ENCODE measurements at regions not wholly inside any gene's neighbourhood (a gene's known extent, or its start where the extent isn't known, plus 50 kb on each side); places are given as distances from the start of the nearest gene placed in this dataset.
A peak's percentile ranks its signal among the peaks of the same experiment; 100 is the strongest.
"Not testable (repeated sequence)": the region's sequence is repeated elsewhere in the genome, so short reads cannot be mapped to it uniquely, and the experiment has no call there.

DNA sequence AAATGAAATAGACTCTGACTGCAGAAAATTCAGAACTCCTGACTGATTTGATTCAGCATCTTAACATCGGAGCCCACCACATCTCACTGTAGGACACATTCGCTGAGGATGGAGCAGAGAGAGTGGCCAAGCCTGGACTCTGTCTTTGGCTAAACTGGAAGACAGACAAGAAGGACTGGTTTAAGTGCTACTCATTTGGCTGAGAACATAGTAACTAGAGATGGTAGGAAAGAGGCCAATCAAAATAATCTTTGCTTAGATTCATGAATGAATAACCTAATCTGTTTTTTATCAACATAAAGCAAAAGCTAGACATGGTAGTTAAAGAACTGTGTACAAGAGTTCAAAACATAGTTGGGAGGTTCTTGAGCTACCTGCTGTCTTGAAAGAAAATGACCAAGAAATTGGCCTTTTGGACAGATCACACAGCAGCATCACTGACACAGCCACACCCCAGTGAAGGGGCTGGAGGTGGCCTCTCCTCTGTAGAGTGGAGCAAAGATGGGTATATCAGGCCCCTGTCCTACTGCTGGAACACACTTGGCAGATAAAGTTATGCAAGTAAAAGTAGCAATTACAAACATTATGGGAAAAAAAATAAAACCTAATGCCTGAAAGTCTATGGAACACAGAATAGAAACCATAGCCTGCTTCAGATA lies 87.1 kb upstream of the NT5E start:
- intact Hi-C loops (cut with DNase I): no loop called here
- WGBS, 3 donors: 82 to 89% (median 88%) methylated on average over 2 of the region's 2 CpGs
- Histone ChIP-seq H3K9me3 (no peaks in the 10 kb centered on the region), H3K27ac (no peak overlapping the region), H3K4me3 (no peak overlapping the region), H3K4me1 (no peaks in the 10 kb centered on the region), H3K27me3 (ENCODE audit: insufficient read depth in 3 of 3, low read length in 2 of 3) (no peaks in the 10 kb centered on the region), H3K36me3 (ENCODE audit: insufficient read depth in 1 of 2, low read depth in 1 of 2) (no peaks in the 10 kb centered on the region)
- ATAC-seq (no peak), DNase-seq (no peak)
- TF ChIP-seq, protein P1, sequence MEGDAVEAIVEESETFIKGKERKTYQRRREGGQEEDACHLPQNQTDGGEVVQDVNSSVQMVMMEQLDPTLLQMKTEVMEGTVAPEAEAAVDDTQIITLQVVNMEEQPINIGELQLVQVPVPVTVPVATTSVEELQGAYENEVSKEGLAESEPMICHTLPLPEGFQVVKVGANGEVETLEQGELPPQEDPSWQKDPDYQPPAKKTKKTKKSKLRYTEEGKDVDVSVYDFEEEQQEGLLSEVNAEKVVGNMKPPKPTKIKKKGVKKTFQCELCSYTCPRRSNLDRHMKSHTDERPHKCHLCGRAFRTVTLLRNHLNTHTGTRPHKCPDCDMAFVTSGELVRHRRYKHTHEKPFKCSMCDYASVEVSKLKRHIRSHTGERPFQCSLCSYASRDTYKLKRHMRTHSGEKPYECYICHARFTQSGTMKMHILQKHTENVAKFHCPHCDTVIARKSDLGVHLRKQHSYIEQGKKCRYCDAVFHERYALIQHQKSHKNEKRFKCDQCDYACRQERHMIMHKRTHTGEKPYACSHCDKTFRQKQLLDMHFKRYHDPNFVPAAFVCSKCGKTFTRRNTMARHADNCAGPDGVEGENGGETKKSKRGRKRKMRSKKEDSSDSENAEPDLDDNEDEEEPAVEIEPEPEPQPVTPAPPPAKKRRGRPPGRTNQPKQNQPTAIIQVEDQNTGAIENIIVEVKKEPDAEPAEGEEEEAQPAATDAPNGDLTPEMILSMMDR (IDR thresholded peaks at IDR 0.05): no peak

GRCh38 chr6:85361643-85362014 lies 88.3 kb upstream of the NT5E start:
- no peaks in the 10 kb centered on the region for H3K36me3 ChIP-seq (ENCODE audit: insufficient read depth in 1 of 2, low read depth in 1 of 2)
- H3K27me3 ChIP-seq (ENCODE audit: insufficient read depth in 3 of 3, low read length in 2 of 3): no peaks in the 10 kb centered on the region
- H3K4me1 ChIP-seq: no peaks in the 10 kb centered on the region
- ATAC-seq (peak in 1 of 4 donors; percentile 3), DNase-seq (no peak)
- intact Hi-C loops (cut with DNase I): no loop called here
- WGBS, 3 donors: 89 to 91% (median 90%) methylated on average over 2 of the region's 2 CpGs
- no peak overlapping the region for H3K27ac ChIP-seq
- TF ChIP-seq, protein P1 (IDR thresholded peaks at IDR 0.05): no peak
- H3K4me3 ChIP-seq: no peak overlapping the region
- no peaks in the 10 kb centered on the region for H3K9me3 ChIP-seq

- WGBS, 3 donors: 13 to 18% (median 16%) methylated on average over 1 of the region's 1 CpG
- no peak overlapping the region for H3K27ac ChIP-seq
Measured at GRCh38 chr6:85360794-85361642, 88.9 kb upstream of the NT5E start.

GRCh38 chr6:85357651-85358050 lies 92.2 kb upstream of the NT5E start:
- TF ChIP-seq, protein P1 (IDR thresholded peaks at IDR 0.05): no peak

More at GRCh38 chr6:85360794-85361642, 88.9 kb upstream of the NT5E start:
- ATAC-seq: peak in 2 of 4 donors; percentile 56 to 69
- intact Hi-C loops (cut with DNase I): no loop called here
- no peak for DNase-seq
- Histone ChIP-seq H3K36me3 (ENCODE audit: insufficient read depth in 1 of 2, low read depth in 1 of 2) (no peaks in the 10 kb centered on the region), H3K9me3 (no peaks in the 10 kb centered on the region), H3K4me1 (no peaks in the 10 kb centered on the region), H3K4me3 (no peak overlapping the region), H3K27me3 (ENCODE audit: insufficient read depth in 3 of 3, low read length in 2 of 3) (no peaks in the 10 kb centered on the region)
- TF ChIP-seq, protein P1 (IDR thresholded peaks at IDR 0.05): no peak

GRCh38 chr6:85356743-85357142 lies 93.1 kb upstream of the NT5E start:
- H3K36me3 ChIP-seq (ENCODE audit: insufficient read depth in 1 of 2, low read depth in 1 of 2); H3K4me1 ChIP-seq; H3K4me3 ChIP-seq; H3K9me3 ChIP-seq; H3K27me3 ChIP-seq (ENCODE audit: insufficient read depth in 3 of 3, low read length in 2 of 3); DNase-seq; H3K27ac ChIP-seq; ATAC-seq; intact Hi-C loops (cut with DNase I): not testable (repeated sequence)
- 93 to 97% (median 93%) methylated on average over 3 of the region's 3 CpGs for WGBS, 3 donors

More at GRCh38 chr6:85357651-85358050, 92.2 kb upstream of the NT5E start:
- WGBS, 3 donors: 46 to 99% (median 87%) methylated on average over 1 of the region's 1 CpG
- H3K27ac ChIP-seq: no peak overlapping the region
- intact Hi-C loops (cut with DNase I): no loop called here
- no peaks in the 10 kb centered on the region for H3K4me1 ChIP-seq
- H3K27me3 ChIP-seq (ENCODE audit: insufficient read depth in 3 of 3, low read length in 2 of 3): no peaks in the 10 kb centered on the region
- no peaks in the 10 kb centered on the region for H3K9me3 ChIP-seq
- H3K36me3 ChIP-seq (ENCODE audit: insufficient read depth in 1 of 2, low read depth in 1 of 2): no peaks in the 10 kb centered on the region
- ATAC-seq (no peak), DNase-seq (no peak)
- H3K4me3 ChIP-seq: no peak overlapping the region
